GM15510 (cell line): ENCODE measurements at regions not wholly inside any gene's neighbourhood (a gene's known extent, or its start where the extent isn't known, plus 50 kb on each side); places are given as distances from the start of the nearest gene placed in this dataset.

Source experiments
- POLR2A ChIP-seq: IDR thresholded peaks from 3 replicates; pipeline ENCODE4 v1.6.1; 2011; ENCODE audit warnings: borderline replicate concordance; ENCODE audit not compliant: insufficient read length; ENCODE audit errors: extremely low read depth

DNA sequence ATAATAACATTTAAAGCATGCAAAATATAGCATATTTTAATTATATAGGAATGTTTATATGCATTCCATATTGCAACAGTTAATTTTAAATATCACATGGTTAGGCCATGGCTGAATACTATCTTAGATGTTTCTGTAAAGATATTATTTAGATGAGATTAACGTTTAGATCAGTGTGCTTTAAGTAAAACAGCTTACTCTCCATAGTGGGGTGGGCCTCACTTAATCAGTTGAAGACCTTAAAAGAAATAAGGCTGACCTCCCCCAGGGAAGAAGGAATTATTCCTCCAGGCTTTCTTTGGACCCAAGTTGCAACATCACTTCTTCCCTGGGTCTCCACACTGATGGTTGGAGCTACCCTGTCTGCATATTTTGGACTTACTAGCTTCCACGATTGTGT, 1246.5 kb downstream of the TYW1 start:
- TF ChIP-seq POLR2A = no peak

DNA sequence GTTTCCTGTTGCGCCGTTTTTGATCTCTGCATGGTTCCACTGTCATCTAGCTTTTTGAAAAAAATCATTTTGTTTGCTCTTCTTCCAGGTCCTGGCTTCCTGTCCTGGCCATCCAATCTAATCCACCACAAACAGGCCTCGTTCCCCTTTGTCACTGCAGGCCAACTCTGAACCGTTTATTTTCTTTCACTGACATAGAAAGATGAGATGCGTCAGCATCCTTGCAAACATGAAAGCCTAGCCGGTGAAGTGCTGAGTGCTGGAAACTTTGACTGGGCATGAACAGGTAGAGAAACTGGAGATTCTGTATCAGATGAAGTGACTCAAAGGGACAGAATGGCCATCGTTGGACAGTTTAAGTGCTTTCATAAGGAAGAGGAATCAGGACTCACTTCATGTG, 1247.8 kb downstream of the TYW1 start:
- TF ChIP-seq POLR2A = no peak

DNA sequence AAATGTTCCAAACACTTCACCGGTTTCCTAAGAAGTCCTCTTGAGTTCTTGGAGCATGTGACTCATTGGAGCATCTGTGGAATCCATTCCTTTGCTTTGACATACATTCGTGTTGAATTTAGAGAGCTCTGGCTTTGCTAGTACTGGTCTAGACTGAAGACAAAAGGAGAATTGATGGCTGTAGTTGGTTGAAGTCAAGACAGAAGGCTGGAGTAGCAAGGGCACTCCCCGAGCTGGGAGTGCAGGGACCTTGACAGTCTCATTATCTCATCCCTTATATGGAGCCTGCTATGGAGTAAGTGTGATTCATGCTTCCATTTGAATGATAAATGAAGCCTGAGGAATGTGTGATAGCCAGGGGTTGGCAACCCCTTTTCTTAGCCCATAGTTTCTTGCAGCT, 1249.1 kb downstream of the TYW1 start:
- no peak for TF ChIP-seq POLR2A

DNA sequence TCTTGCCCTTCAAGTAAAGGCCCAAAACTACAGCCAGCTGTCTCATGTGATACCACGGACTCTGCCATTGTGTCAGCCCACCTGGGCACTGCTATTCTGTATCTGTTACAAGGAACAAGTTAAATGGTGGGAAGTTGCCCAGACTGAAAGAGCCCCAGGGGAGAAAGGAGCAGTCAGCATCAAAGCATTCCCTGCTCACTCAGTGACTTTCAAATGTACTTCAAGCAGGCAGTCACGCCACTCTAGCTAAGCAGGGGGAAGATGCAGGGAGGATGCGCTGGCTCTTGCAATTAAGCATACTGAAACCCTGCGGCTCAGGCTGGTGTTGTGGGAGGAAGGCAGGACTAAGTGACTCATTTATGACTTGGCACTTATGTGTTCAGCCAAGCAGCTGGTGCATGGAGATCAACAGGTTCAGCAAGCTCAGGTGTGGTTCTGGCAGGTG, 1249.6 kb downstream of the TYW1 start:
- no peak for TF ChIP-seq POLR2A

DNA sequence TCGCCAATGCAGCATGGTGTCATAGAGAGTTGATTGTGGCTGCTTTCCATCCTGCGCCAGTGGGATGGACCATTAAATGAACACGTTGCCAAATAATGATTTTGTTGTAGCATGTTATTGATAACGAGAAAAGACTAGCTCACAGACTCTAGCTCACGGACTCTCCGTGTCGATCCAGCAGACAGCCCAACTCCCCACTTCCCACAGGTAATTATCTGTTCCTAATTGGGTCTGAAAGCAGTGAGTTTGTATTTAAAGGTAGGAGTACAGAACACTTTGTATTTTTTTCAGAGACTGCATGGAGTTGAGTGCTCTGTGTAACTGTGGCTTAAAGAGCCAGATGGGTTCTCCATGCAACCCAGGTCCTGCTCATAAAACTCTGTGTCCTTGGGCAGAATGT, 1250.5 kb downstream of the TYW1 start:
- TF ChIP-seq POLR2A = no peak

DNA sequence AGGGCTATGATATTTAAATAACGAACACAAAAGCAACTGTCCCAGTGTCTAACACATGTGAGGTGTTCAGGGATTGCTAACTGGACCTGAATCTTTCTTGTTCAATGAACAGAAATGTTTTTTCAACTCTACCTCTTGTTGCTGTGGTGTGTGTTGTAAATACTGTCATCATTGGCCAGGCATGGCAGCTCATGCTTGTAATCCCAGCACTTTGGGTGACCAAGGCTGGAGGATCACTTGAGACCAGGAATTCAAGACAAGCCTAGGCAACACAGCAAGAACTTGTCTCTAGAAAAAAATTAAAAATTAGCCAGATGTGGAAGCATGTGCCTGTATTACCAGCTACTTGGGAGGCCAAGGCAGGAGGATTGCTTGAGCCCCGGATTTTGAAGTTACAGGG, 1250.9 kb downstream of the TYW1 start:
- no peak for TF ChIP-seq POLR2A

DNA sequence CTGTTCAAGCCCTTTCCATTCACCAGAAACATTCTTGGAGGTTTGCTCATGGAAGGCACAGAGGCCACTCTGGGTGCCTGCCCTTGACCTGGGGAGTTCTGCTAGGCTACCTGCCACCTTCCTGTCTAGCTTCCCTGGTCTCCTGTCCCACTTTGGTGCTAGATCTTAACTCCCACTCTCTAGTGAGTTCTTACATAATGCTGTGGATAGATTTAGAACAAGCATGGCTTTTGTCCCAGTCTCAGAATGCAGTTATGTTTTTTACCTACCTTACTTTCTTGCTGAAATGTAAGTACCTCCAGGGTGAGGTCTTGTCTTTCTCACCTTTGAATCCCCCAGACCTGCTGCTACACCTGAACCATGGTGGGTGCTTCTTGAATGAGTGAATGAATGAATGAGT, 1252.3 kb downstream of the TYW1 start:
- no peak for TF ChIP-seq POLR2A

DNA sequence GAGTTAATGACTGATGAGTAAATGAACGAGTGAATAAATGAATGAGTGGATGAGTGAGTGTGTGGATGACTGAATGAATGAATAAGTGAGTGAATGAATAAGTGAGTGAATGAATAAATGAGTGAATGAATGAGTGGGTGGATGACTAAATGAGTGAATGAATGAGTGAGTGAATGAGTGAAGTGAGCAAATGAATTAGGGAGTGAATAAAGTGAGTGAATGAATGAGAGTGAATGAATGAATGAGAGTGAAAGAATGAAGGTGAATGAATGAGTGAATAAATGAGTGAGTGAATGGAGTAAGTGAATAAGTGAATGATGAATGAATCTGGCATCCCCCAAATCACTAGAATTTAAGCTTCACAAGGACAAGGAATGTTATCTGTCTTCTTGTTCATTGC, 1253.0 kb downstream of the TYW1 start:
- TF ChIP-seq POLR2A = no peak

DNA sequence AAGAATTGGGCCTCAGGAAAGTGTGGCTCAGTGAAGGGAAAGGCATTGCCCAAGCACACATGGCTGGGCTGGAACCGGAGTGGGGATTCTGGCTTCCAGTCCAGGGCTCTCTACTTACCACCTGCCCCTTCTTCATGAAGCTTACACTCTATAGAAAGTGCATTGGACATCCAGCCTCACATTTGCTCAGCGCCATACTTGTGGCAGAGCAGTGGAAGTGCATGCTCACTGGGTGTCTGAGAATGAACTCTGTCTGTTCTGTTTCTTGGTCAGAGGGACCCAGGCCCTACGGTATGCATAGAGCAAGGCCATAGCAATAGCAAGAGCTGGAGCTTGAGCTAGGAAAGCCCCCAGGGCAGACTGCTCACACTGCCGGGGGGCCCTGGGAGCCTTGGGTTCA, 1253.5 kb downstream of the TYW1 start:
- TF ChIP-seq POLR2A = no peak

DNA sequence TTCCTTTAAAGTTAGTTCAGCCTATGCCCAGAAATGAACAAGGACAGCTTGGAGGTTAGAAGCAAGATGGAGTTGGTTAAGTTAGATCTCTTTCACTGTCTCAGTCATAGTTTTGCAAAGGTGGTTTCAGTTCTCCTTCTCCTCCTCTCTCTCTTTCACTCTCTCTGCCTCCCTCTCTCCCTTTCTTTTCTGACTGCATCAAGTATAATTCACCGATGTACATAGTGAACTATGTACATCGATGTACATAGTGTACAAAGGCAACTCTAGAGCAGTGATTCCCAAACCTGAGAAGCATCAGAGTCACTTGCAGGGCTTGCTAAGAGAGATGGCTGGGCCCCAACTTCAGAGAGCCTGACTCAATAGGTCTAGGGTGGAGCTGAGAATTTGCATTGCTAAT, 1259.7 kb downstream of the TYW1 start:
- TF ChIP-seq POLR2A = no peak

DNA sequence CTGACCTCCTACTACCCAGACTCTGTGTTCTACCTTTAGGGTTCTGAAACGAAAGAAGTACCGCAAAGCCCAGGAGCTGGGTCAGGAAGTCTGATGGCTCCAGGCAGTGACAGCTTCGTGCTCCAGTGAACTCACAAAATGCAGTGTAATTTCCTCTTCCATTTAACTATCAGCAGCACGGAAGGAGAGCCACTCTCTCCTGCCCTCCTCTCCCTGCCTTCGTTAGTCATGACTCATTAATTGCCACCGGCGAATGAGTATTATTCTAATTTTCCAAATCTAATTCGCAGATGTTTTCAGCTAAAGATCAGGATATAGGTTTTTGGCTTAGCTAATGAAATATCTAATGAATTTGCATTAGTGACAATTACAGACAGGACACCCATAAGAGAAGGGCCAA, 1262.0 kb downstream of the TYW1 start:
- no peak for TF ChIP-seq POLR2A

DNA sequence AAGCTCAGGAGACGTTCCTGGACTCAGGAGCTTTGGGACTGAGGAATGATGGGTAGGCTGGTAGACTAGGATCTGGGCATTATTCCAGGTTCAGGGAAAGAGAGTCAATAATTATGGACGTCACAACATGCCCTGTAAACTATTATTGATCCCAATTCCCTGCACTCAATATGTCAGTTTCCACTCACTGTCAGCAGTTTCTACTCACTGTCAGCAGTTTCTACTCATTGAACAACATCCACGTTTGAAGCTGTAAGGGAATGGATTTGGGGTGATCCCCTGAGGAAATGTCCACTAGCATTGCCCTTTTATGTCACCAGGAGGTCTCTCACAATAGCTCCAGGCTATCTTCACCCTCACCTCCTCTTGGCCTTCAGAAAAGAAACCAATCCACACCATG, 1268.6 kb downstream of the TYW1 start:
- TF ChIP-seq POLR2A = no peak

DNA sequence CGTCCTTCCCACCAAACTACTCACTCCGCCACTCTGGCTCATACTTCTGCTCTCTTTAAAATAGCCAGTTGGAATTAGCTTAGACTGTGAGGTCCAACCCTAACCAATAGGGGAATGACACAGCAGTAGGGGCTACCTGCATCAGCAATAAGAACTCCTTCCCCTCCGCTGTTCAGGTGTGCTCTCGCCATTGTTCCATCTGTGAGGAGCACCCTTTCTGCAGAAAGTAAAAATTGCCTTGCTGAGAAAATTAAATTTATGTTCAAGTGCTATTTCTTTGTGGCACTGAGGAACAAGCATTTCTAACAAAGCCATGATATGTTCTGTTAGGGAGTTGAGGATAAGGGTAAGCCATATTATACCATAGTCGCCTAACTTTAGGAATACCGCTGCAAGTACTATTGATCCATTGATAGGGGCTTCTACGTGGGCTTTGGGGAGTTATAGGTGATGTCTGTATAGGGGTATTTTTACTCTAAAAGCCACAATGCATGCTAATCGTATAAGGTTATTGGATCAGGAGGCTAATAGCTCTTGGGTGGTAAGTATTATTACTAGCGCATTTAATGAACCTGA, 1269.5 kb downstream of the TYW1 start:
- no peak for TF ChIP-seq POLR2A

DNA sequence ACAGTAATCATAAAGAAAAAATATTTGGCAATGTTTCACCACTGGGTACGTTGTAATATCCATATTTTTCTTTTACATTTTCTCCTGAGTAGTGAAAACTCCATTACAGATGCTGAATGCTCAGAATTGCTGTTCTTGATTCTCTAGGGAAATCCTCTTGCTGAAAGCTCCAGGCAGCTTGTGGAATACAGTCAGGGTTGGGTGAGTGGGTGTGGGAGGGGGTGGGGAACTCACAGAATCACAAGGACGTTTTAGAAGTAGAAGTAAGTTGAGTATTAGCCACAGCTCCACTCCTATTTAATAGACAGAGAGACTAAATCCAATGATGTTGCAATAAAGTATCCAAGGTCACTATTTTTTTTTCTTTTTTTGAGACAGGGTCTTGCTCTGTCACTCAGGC, 1270.9 kb downstream of the TYW1 start:
- TF ChIP-seq POLR2A = no peak

DNA sequence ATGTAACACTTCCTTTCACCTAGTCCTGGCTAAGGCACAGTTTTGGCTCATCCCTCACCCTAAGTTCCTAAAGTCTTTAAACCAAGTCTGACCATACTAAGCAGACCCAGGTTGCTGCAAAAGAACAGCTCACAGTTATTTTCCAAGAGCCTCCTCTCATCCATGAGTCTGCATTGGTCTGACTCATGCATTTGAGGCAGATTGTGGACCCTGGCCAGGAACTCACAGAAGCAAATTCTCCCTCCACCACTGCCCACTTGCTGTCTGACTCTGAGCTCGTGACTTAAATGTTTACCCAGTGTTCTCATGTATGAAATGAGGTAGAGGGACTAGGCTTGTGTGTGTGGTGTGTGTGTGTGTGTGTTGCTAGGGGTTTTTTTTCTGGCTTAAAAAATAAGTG, 1272.8 kb downstream of the TYW1 start:
- TF ChIP-seq POLR2A = no peak

DNA sequence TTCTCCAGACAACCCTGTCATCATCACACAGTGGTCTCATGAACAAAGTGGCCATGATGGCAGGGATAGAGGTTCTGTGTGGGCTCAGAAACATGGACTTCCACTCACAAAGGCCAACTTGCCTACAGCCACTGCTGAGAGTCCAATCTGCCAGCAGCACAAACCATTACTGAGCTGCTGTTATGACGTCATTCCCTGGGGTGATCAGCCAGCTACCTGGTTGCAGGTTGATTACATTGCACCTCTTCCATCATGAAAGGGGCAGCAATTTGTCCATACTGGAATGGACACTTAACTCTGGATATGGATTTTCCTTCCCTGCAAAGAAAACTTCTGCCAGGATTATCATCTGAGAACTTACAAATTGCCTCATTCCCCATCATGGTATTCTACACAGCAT, 1275.9 kb downstream of the TYW1 start:
- no peak for TF ChIP-seq POLR2A

DNA sequence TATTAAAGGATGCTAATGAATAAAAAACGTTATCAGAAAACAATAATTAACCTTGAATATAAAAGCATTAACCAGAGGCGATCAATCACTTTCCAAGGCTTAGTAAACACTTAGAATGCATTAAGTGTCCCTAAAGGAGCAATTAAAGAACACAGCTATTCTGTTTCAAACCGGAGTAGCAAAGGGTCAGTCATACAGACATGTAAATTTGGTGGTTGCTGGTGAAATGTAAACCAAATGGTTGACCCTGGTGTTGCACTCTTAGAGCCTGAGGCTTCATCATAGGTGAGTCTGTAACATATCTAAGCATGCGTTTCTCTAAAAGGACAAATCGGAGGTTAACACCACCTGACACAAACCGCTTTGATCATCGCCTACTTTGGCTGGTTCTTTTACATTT, 1280.1 kb downstream of the TYW1 start:
- TF ChIP-seq POLR2A = no peak

DNA sequence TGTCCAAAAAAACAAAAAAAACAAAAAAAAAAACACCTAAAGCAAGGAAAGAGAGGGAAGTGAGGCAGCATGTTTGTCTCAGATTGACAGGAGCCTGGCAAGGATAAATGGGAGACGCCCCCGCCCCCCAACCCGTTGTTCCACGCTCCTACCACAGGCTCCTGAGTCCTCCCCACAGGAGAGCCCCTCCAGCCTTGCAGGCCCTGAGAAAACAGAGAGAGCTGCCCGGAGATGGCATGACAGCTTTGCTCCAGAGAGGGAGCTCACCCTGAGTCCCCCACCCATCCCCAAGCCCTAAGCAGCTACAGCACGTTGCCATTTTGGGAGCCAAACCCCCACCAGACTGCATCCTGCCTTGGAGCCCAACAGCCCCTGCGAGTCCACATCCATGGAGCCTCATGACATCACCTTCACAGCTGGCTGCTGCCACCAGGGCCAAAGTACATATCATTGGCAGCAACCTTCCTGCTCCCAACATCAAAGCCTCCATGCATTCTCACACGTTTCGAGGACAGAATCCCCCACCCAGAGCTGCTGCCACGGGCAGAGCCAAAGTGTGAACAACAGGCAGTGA, 1283.3 kb downstream of the TYW1 start:
- no peak for TF ChIP-seq POLR2A

DNA sequence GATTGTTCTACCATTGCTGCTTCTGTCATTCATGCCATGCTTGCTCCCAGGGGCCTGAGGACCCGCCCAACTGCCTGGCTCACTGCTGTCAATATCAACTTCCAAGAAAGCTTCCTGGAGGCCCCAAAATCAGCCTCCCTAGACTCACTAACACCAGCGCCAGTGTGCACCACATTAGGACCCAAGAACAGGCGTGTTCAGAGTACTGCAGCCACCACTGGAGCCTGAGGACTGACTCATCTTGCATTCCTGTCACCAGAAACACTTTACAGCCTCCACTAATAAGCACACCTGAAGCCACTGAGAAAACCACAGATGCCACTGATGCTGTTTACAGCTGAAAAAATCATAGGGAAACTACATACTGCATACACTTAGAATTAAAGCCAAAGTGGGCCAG, 1284.3 kb downstream of the TYW1 start:
- no peak for TF ChIP-seq POLR2A
